Fibroblast of lung (primary cell): ENCODE measurements at regions not wholly inside any gene's neighbourhood (a gene's known extent, or its start where the extent isn't known, plus 50 kb on each side); places are given as distances from the start of the nearest gene placed in this dataset.

ENCODE experiments used
- CTCF ChIP-seq, 2 donors: IDR thresholded peaks in 1 of 2; conservative IDR thresholded peaks in 1 of 2; 1 replicate in 1 of 2; 2 replicates in 1 of 2; pipeline ENCODE4 v1.5.1; 2011 to 2012; ENCODE audit warnings: low read length in 2 of 2, control low read depth in 1 of 2, inconsistent platforms in 1 of 2, low read depth in 1 of 2, mild to moderate bottlenecking in 1 of 2
- EZH2 ChIP-seq: IDR thresholded peaks from 2 replicates; pipeline ENCODE4 v1.5.1; 2012; ENCODE audit warnings: low read length, control low read depth, mild to moderate bottlenecking; ENCODE audit errors: missing control alignments

GRCh38 chr1:229862017-229862774, 204.8 kb upstream of the GALNT2 start:
- TF ChIP-seq CTCF (conservative IDR thresholded peaks at IDR 0.05 in 1 of 2, IDR thresholded peaks at IDR 0.05 in 1 of 2; ENCODE audit: low read depth in 1 of 2, low read length in 2 of 2) (no peak), EZH2 (no peak)
